Prostate gland (tissue), 2 donors: ENCODE measurements at regions not wholly inside any gene's neighbourhood (a gene's known extent, or its start where the extent isn't known, plus 50 kb on each side); places are given as distances from the start of the nearest gene placed in this dataset.

ENCODE experiments used
- DNase-seq: peaks from one replicate; pipeline ENCODE4 v3.0.0-alpha.2; 2019; ENCODE audit warnings: low spot score
- H3K27ac ChIP-seq, 2 donors: fragments of 200-600 bp; sonication (generic); 2 replicates each; pipeline ENCODE4 v1.5.1; 2017 to 2019
- H3K27me3 ChIP-seq: fragments of 200-600 bp; sonication (generic); replicated peaks from 2 replicates; pipeline ENCODE4 v1.5.1; 2019; ENCODE audit not compliant: insufficient read depth
- H3K36me3 ChIP-seq, 2 donors: fragments of 200-600 bp; sonication (generic); 1 replicate in 1 of 2; 2 replicates in 1 of 2; pipeline versions ENCODE4 v1.5.1 to v1.8.1; 2017 to 2019
- H3K4me1 ChIP-seq: fragments of 200-600 bp; sonication (generic); replicated peaks from 2 replicates; pipeline ENCODE4 v1.5.1; 2019
- H3K4me3 ChIP-seq, 2 donors: fragments of 200-600 bp; sonication (generic); 2 replicates each; pipeline ENCODE4 v1.5.1; 2017 to 2019
- H3K9me3 ChIP-seq: fragments of 200-600 bp; sonication (generic); 2 replicates; pipeline ENCODE4 v1.5.1; 2017
- POLR2A ChIP-seq: fragments of 450-650 bp; IDR thresholded peaks from one replicate; pipeline ENCODE4 v1.6.1; 2016; ENCODE audit warnings: antibody characterized with exemption, mild to moderate bottlenecking
- POLR2AphosphoS5 ChIP-seq: sonication (generic); formaldehyde crosslinking; IDR thresholded peaks from one replicate; pipeline ENCODE4 v1.6.1; 2017; ENCODE audit warnings: antibody characterized with exemption
- WGBS: methylation state at CpG from one replicate; pipeline ENCODE4 v1.1.5; 2018; 5-methylcytosine and 5-hydroxymethylcytosine counted together
- intact Hi-C: fragments of 100-400 bp; cut with DNase I; formaldehyde crosslinking; loops from one replicate; pipeline ENCODE4 v1.14.2; 2022
- TF ChIP-seq, protein P1 (sequence below), 4 experiments: fragments of 200-600 bp in 2 of 4; fragments of 450-650 bp in 2 of 4; sonication (generic) in 2 of 4; IDR thresholded peaks; 1 replicate in 3 of 4; 2 replicates in 1 of 4; pipeline ENCODE4 v1.5.1; 2016 to 2019; ENCODE audit warnings: antibody characterized with exemption in 4 of 4, mild to moderate bottlenecking in 2 of 4, moderate library complexity in 2 of 4

GRCh38 chr10:78363190-78363589 is 329.5 kb downstream of the RPS24 start:
- intact Hi-C loops = no loop called here
- DNase-seq = no peak
- WGBS = 100% methylated on average over 4 of the region's 4 CpGs
- no peaks in the 10 kb centered on the region for H3K9me3 ChIP-seq
- no peaks in the 10 kb centered on the region for H3K27me3 ChIP-seq
- H3K4me1 ChIP-seq = no peaks in the 10 kb centered on the region
- H3K36me3 ChIP-seq = no peaks in the 10 kb centered on the region
- TF ChIP-seq, protein P1, sequence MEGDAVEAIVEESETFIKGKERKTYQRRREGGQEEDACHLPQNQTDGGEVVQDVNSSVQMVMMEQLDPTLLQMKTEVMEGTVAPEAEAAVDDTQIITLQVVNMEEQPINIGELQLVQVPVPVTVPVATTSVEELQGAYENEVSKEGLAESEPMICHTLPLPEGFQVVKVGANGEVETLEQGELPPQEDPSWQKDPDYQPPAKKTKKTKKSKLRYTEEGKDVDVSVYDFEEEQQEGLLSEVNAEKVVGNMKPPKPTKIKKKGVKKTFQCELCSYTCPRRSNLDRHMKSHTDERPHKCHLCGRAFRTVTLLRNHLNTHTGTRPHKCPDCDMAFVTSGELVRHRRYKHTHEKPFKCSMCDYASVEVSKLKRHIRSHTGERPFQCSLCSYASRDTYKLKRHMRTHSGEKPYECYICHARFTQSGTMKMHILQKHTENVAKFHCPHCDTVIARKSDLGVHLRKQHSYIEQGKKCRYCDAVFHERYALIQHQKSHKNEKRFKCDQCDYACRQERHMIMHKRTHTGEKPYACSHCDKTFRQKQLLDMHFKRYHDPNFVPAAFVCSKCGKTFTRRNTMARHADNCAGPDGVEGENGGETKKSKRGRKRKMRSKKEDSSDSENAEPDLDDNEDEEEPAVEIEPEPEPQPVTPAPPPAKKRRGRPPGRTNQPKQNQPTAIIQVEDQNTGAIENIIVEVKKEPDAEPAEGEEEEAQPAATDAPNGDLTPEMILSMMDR (IDR thresholded peaks at IDR 0.05) = no peak
- TF ChIP-seq POLR2A (no peak), POLR2AphosphoS5 (no peak)
- H3K4me3 ChIP-seq = no peak overlapping the region
- H3K27ac ChIP-seq = no peak overlapping the region

- WGBS = 61% methylated on average over 4 of the region's 4 CpGs
Observed at GRCh38 chr10:78365694-78366093, 332.0 kb downstream of the RPS24 start.

DNA sequence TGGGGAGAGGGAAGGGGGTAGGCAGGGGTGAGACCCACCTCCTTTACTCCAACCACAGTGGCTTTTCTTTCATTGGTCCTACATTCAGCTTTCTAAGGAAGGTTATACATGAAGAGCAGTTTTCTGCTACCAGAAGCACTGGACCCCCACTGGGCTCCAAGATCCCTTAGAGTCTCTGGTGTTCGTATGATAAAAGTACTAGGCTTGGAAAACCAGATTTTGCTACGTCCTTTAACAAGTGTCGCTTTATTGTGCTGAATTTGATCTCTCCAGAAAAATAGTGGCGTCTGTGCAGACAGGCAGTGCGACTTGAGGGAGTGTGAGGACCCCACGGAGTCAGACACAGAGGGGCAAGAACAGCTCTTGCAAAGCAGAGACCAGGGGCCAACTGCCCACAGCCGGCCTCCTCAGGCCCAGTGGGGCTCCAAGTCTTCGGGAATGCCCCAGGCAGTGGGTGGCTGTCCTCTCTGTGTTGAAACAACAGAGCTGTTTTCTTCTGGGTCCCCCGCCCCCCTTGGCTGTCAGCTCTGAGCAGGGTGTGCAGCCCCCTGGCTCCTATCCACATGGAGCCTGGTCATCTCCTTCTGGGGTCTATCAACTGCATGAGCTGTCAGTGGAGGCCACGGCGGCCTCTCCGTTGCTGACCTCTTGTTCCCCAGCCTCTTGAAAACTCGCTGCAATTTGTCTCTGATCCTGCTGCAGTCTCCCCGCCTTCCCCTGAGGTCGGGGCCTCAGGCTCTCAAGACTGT is 333.2 kb downstream of the RPS24 start:
- Histone ChIP-seq H3K27ac (no peak overlapping the region), H3K27me3 (no peaks in the 10 kb centered on the region), H3K9me3 (no peaks in the 10 kb centered on the region), H3K4me1 (no peaks in the 10 kb centered on the region), H3K36me3 (no peaks in the 10 kb centered on the region), H3K4me3 (no peak overlapping the region)
- TF ChIP-seq POLR2AphosphoS5 = no peak
- TF ChIP-seq, protein P1 (IDR thresholded peaks at IDR 0.05) = no peak
- no peak for TF ChIP-seq POLR2A
- no peak for DNase-seq
- WGBS = 73% methylated on average over 15 of the region's 15 CpGs
- intact Hi-C loops = no loop called here

More at GRCh38 chr10:78365694-78366093, 332.0 kb downstream of the RPS24 start:
- TF ChIP-seq, protein P1 (IDR thresholded peaks at IDR 0.05) = no peak
- TF ChIP-seq POLR2A (no peak), POLR2AphosphoS5 (no peak)
- Histone ChIP-seq H3K27me3 (no peaks in the 10 kb centered on the region), H3K4me3 (no peak overlapping the region), H3K4me1 (no peaks in the 10 kb centered on the region), H3K9me3 (no peaks in the 10 kb centered on the region), H3K27ac (no peak overlapping the region), H3K36me3 (no peaks in the 10 kb centered on the region)
- intact Hi-C loops = no loop called here
- DNase-seq = no peak

- 68% methylated on average over 2 of the region's 2 CpGs for WGBS
- Histone ChIP-seq H3K4me1 (no peaks in the 10 kb centered on the region), H3K27ac (no peak overlapping the region), H3K4me3 (no peak overlapping the region), H3K9me3 (no peaks in the 10 kb centered on the region), H3K27me3 (no peaks in the 10 kb centered on the region), H3K36me3 (no peaks in the 10 kb centered on the region)
- DNase-seq = no peak
- TF ChIP-seq POLR2AphosphoS5 = no peak
- no peak for TF ChIP-seq POLR2A
- TF ChIP-seq, protein P1 (IDR thresholded peaks at IDR 0.05) = no peak
- intact Hi-C loops = no loop called here
Observed at GRCh38 chr10:78367751-78368150, 334.1 kb downstream of the RPS24 start.

- H3K9me3 ChIP-seq = no peaks in the 10 kb centered on the region
- no peak overlapping the region for H3K4me3 ChIP-seq
- TF ChIP-seq, protein P1 (IDR thresholded peaks at IDR 0.05) = no peak
- TF ChIP-seq POLR2A (no peak), POLR2AphosphoS5 (no peak)
- no peak for DNase-seq
- H3K36me3 ChIP-seq = no peaks in the 10 kb centered on the region
- H3K4me1 ChIP-seq = no peaks in the 10 kb centered on the region
- H3K27ac ChIP-seq = no peak overlapping the region
- 20% methylated on average over 4 of the region's 4 CpGs for WGBS
- intact Hi-C loops = no loop called here
- no peaks in the 10 kb centered on the region for H3K27me3 ChIP-seq
Observed at GRCh38 chr10:78371136-78371535, 337.5 kb downstream of the RPS24 start.
